Coronary artery (tissue), 2 donors: ENCODE measurements at regions not wholly inside any gene's neighbourhood (a gene's known extent, or its start where the extent isn't known, plus 50 kb on each side); places are given as distances from the start of the nearest gene placed in this dataset.

Source experiments
- DNase-seq: peaks from one replicate; pipeline ENCODE4 v3.0.0-alpha.2; 2017; ENCODE audit warnings: low spot score
- H3K27ac ChIP-seq, 2 donors: fragments of 200-600 bp; sonication (generic); one replicate each; pipeline ENCODE4 v1.5.1; 2016 to 2019
- H3K4me3 ChIP-seq: fragments of 200-600 bp; sonication (generic); 2 replicates; pipeline ENCODE4 v1.5.1; 2016; ENCODE audit warnings: mild to moderate bottlenecking, moderate library complexity
- CTCF ChIP-seq: fragments of 200-600 bp; sonication (generic); IDR thresholded peaks from one replicate; pipeline ENCODE4 v1.5.1; 2019; ENCODE audit warnings: antibody characterized with exemption

- no peak for DNase-seq
- H3K27ac ChIP-seq, result no peak overlapping the region
- H3K4me3 ChIP-seq, result no peak overlapping the region
- no peak for TF ChIP-seq CTCF
These were observed 523.8 kb upstream of the CELF2 start for GRCh38 chr10:10493833-10494232.

- H3K27ac ChIP-seq, result no peak overlapping the region
- TF ChIP-seq CTCF, result no peak
- H3K4me3 ChIP-seq, result no peak overlapping the region
- DNase-seq, result no peak
These were observed 520.4 kb upstream of the CELF2 start for GRCh38 chr10:10497245-10497644.

- no peak for TF ChIP-seq CTCF
- no peak for DNase-seq
- H3K27ac ChIP-seq, result no peak overlapping the region
- H3K4me3 ChIP-seq, result no peak overlapping the region
These were observed 518.9 kb upstream of the CELF2 start for GRCh38 chr10:10498781-10499180.

- Histone ChIP-seq H3K4me3 (no peak overlapping the region), H3K27ac (no peak overlapping the region)
- DNase-seq, result no peak
- TF ChIP-seq CTCF, result no peak
These were observed 517.8 kb upstream of the CELF2 start for GRCh38 chr10:10499839-10500238.

- Histone ChIP-seq H3K4me3 (no peak overlapping the region), H3K27ac (no peak overlapping the region)
- no peak for TF ChIP-seq CTCF
- no peak for DNase-seq
These were observed 516.7 kb upstream of the CELF2 start for GRCh38 chr10:10500937-10501336.

- no peak overlapping the region for H3K27ac ChIP-seq
- no peak overlapping the region for H3K4me3 ChIP-seq
- TF ChIP-seq CTCF, result no peak
- no peak for DNase-seq
These were observed 513.9 kb upstream of the CELF2 start for GRCh38 chr10:10503772-10504171.

GRCh38 chr10:10508211-10508610 lies 509.5 kb upstream of the CELF2 start:
- no peak for DNase-seq
- no peak overlapping the region for H3K27ac ChIP-seq
- TF ChIP-seq CTCF, result no peak
- no peak overlapping the region for H3K4me3 ChIP-seq
